Nephron progenitor cell (in vitro differentiated cells): ENCODE measurements at regions not wholly inside any gene's neighbourhood (a gene's known extent, or its start where the extent isn't known, plus 50 kb on each side); places are given as distances from the start of the nearest gene placed in this dataset.
"Not testable (repeated sequence)": the region's sequence is repeated elsewhere in the genome, so short reads cannot be mapped to it uniquely, and the experiment has no call there.

ENCODE experiments used
- DNase-seq: peaks from one replicate; pipeline ENCODE4 v3.0.0; 2021
- H3K27ac Mint-ChIP-seq: 2 replicates; pipeline ENCODE4 v1.8.0; 2021; ENCODE audit warnings: mild to moderate bottlenecking, moderate library complexity, mixed read lengths
- H3K27me3 Mint-ChIP-seq: 2 replicates; pipeline ENCODE4 v1.8.0; 2021; ENCODE audit warnings: mild to moderate bottlenecking, low read depth, mixed read lengths; ENCODE audit not compliant: poor library complexity
- H3K36me3 Mint-ChIP-seq: 2 replicates; pipeline ENCODE4 v1.8.0; 2021; ENCODE audit warnings: low read depth, mixed read lengths
- H3K4me1 Mint-ChIP-seq: 2 replicates; pipeline ENCODE4 v1.8.0; 2021; ENCODE audit warnings: mixed read lengths
- H3K4me3 Mint-ChIP-seq: 2 replicates; pipeline ENCODE4 v1.8.0; 2021; ENCODE audit warnings: mild to moderate bottlenecking, moderate library complexity, mixed read lengths
- H3K9me3 Mint-ChIP-seq: 2 replicates; pipeline ENCODE4 v1.8.0; 2021; ENCODE audit warnings: mild to moderate bottlenecking, moderate library complexity, mixed read lengths
- TF ChIP-seq, protein P1 (sequence below): fragments of 200-600 bp; sonication (generic); IDR thresholded peaks from 2 replicates; pipeline ENCODE4 v1.5.0; 2021; ENCODE audit warnings: antibody characterized with exemption

DNA sequence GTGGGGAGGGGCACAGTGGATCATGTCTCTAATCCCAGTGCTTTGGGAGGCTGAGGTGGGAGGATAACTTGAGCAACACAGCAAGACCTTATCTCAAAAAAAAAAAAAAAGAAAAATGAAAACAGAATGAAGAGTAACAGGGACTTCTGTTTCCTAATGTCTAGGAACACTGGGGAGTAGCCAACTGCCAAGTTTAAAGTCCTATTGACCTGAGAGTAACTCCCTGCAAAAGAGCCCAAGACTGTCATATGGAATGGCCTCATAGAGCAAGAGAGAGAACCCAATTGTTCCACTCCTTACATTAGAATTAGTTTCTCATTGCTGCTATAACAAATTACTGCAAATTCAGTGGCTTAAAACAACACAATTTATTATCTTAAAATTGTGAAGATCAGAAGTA lies 881.4 kb upstream of the ROBO1 start:
- H3K27ac Mint-ChIP-seq = no peak overlapping the region
- no peaks in the 10 kb centered on the region for H3K36me3 Mint-ChIP-seq
- TF ChIP-seq, protein P1, sequence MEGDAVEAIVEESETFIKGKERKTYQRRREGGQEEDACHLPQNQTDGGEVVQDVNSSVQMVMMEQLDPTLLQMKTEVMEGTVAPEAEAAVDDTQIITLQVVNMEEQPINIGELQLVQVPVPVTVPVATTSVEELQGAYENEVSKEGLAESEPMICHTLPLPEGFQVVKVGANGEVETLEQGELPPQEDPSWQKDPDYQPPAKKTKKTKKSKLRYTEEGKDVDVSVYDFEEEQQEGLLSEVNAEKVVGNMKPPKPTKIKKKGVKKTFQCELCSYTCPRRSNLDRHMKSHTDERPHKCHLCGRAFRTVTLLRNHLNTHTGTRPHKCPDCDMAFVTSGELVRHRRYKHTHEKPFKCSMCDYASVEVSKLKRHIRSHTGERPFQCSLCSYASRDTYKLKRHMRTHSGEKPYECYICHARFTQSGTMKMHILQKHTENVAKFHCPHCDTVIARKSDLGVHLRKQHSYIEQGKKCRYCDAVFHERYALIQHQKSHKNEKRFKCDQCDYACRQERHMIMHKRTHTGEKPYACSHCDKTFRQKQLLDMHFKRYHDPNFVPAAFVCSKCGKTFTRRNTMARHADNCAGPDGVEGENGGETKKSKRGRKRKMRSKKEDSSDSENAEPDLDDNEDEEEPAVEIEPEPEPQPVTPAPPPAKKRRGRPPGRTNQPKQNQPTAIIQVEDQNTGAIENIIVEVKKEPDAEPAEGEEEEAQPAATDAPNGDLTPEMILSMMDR = no peak
- H3K9me3 Mint-ChIP-seq = peaks cover 9% of the 10 kb centered on the region
- no peak overlapping the region for H3K4me3 Mint-ChIP-seq
- no peak for DNase-seq
- H3K27me3 Mint-ChIP-seq = no peaks in the 10 kb centered on the region
- H3K4me1 Mint-ChIP-seq = no peaks in the 10 kb centered on the region

DNA sequence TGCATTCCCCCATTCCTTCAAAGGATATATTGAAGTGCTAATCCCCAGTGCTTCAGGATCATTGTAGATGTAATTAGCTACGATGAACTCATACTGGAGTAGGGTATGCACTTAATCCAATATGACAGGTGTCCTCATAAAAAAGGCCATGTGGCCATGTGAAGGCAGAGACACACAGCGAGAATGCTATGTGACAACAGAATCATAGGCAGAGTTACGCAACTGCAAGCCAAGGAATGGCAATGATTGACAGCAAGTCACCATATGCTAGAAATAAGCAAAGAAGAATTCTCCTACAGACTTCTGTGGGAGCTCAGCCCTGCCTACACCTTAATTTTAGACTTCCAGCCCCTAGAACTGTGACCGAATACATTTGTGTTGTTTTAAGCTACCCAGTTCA lies 875.6 kb upstream of the ROBO1 start:
- Mint-ChIP-seq H3K4me1 (no peaks in the 10 kb centered on the region), H3K36me3 (no peaks in the 10 kb centered on the region), H3K4me3 (no peak overlapping the region), H3K27ac (no peak overlapping the region), H3K9me3 (peaks cover 4% of the 10 kb centered on the region), H3K27me3 (no peaks in the 10 kb centered on the region)
- TF ChIP-seq, protein P1 = no peak
- no peak for DNase-seq

DNA sequence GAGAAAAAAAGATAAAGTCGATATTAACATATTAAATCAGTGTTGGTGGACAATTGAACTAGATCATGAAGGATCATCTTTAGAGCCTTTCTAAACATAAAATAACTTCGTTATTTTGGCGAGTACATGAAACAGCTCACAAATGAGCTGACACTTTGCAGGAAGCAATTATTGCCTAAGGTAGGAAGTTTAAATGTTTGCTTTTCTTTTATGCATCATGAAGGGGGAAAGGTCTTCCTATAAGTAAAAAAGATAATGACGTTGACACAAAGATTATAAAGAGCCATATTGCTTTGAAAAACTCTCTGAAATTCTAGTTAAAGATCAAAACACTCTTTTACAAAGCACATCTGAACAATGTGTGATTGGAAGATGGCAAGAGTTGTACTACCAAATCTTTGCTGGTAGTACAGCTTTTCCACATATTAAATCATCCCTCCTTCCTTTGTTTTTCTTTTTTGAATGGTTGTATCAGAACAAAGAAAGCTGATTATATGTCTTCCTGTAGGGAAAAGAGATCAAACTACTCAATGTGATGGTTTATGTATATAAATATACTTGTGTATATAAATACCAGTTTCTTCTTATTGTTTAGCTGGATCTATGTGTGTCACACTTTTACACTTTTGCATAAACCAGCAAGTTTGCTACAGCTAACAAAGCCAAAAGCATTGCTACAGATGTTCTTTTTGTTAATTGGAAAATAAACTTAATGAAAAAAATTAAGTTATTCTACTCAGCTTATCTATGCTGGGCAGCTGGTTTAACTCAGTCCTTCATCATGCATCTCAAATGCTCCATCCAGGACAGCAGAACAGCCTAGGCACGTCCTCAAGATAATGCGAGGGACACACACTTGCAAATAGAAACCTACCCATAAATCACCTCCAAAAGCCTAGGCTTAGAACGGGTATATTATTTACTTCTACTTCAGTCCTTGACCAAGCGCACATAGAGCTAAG lies 850.8 kb upstream of the ROBO1 start:
- H3K36me3 Mint-ChIP-seq = no peaks in the 10 kb centered on the region
- no peak overlapping the region for H3K27ac Mint-ChIP-seq
- H3K27me3 Mint-ChIP-seq = no peaks in the 10 kb centered on the region
- no peaks in the 10 kb centered on the region for H3K4me1 Mint-ChIP-seq
- H3K4me3 Mint-ChIP-seq = no peak overlapping the region
- no peaks in the 10 kb centered on the region for H3K9me3 Mint-ChIP-seq
- no peak for DNase-seq
- TF ChIP-seq, protein P1 = no peak

DNA sequence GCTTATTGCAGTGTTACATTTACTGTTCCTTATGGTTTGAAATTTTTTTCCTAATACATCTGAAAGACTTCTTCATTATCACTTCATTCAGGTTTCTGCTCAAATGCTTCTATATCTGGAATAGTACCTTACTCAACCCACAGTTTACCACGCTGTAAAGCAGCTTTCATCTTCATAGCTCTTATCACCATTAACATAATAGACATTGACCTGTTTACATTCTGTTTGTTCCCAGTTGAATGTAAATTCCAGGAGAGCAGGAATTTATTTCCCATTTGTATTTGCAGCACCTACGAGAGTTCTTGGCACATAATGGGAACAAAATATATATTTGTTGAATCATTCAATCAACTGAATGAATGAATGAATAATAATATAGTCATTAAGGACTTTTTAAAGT lies 844.6 kb upstream of the ROBO1 start:
- Mint-ChIP-seq H3K27ac (no peak overlapping the region), H3K4me1 (no peaks in the 10 kb centered on the region), H3K36me3 (no peaks in the 10 kb centered on the region), H3K4me3 (no peak overlapping the region), H3K9me3 (no peaks in the 10 kb centered on the region), H3K27me3 (no peaks in the 10 kb centered on the region)
- TF ChIP-seq, protein P1 = no peak
- no peak for DNase-seq

DNA sequence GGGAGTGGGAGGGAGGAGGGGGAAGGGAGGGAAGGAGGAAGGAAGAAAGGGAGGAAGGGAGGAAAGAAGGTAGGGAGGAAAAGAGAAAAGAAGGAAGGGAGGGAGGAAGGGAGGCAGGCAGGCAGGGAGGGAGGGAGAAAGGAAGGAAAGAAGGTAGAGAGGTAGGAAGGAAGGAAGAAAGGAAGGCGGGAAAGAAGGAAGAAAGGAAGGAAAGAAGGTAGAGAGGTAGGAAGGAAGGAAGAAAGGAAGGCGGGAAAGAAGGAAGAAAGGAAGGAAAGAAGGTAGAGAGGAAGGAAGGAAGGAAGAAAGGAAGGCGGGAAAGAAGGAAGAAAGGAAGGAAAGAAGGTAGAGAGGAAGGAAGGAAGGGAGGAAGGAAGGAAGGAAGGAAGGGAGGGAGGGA lies 840.3 kb upstream of the ROBO1 start:
- H3K9me3 Mint-ChIP-seq, H3K27ac Mint-ChIP-seq, H3K4me1 Mint-ChIP-seq, H3K36me3 Mint-ChIP-seq, H3K4me3 Mint-ChIP-seq, H3K27me3 Mint-ChIP-seq, DNase-seq: not testable (repeated sequence)

DNA sequence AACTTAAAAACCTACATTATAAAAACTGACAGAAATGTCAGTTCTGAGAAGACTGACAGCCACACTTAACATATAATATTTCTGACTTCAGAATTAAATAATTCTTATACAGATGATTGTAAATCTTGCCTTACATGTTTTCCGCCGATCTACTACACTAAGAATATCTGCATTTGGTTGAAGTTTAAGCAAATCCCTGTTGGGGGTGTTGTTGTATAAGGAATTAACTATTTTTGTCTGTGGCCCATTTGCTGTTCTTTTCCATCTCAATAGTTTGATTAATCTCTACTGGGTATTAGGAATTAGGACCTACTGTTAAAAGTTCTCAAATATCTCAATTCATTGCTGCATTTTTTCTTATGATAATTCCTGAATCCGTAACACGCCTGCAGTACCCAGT lies 838.3 kb upstream of the ROBO1 start:
- no peaks in the 10 kb centered on the region for H3K4me1 Mint-ChIP-seq
- no peak overlapping the region for H3K27ac Mint-ChIP-seq
- H3K27me3 Mint-ChIP-seq = no peaks in the 10 kb centered on the region
- no peak for DNase-seq
- H3K4me3 Mint-ChIP-seq = no peak overlapping the region
- TF ChIP-seq, protein P1 = no peak
- H3K9me3 Mint-ChIP-seq = no peaks in the 10 kb centered on the region
- no peaks in the 10 kb centered on the region for H3K36me3 Mint-ChIP-seq
